GM18909 (cell line): ENCODE measurements at regions not wholly inside any gene's neighbourhood (a gene's known extent, or its start where the extent isn't known, plus 50 kb on each side); places are given as distances from the start of the nearest gene placed in this dataset.

Experiments used
- ATAC-seq: cut with Tn5 transposase; IDR thresholded peaks from one replicate; pipeline ENCODE4 v1.9.1; 2021; ENCODE audit warnings: mild to moderate bottlenecking; ENCODE audit not compliant: unreplicated experiment, poor library complexity

- ATAC-seq: no peak
Measured at GRCh38 chr3:31265646-31266428, 266.9 kb upstream of the STT3B start.

GRCh38 chr3:31268868-31269267, 263.9 kb upstream of the STT3B start:
- no peak for ATAC-seq

GRCh38 chr3:31270010-31270409, 262.7 kb upstream of the STT3B start:
- ATAC-seq: no peak

GRCh38 chr3:31274326-31275024, 258.2 kb upstream of the STT3B start:
- ATAC-seq: no peak

- no peak for ATAC-seq
Measured at GRCh38 chr3:31275038-31275572, 257.6 kb upstream of the STT3B start.

- no peak for ATAC-seq
Measured at GRCh38 chr3:31275583-31275982, 257.1 kb upstream of the STT3B start.

GRCh38 chr3:31277582-31277981, 255.1 kb upstream of the STT3B start:
- ATAC-seq: no peak

GRCh38 chr3:31278532-31278931, 254.2 kb upstream of the STT3B start:
- ATAC-seq: no peak

- ATAC-seq: no peak
Measured at GRCh38 chr3:31284776-31285175, 247.9 kb upstream of the STT3B start.

- no peak for ATAC-seq
Measured at GRCh38 chr3:31285833-31286486, 246.8 kb upstream of the STT3B start.

GRCh38 chr3:31288224-31288623, 244.5 kb upstream of the STT3B start:
- no peak for ATAC-seq

- no peak for ATAC-seq
Measured at GRCh38 chr3:31288641-31289100, 244.1 kb upstream of the STT3B start.

GRCh38 chr3:31289584-31289983, 243.1 kb upstream of the STT3B start:
- no peak for ATAC-seq

GRCh38 chr3:31290046-31290445, 242.7 kb upstream of the STT3B start:
- ATAC-seq: no peak

GRCh38 chr3:31291818-31292217, 240.9 kb upstream of the STT3B start:
- no peak for ATAC-seq

- ATAC-seq: no peak
Measured at GRCh38 chr3:31294430-31295149, 238.1 kb upstream of the STT3B start.

- no peak for ATAC-seq
Measured at GRCh38 chr3:31295150-31295765, 237.5 kb upstream of the STT3B start.

- no peak for ATAC-seq
Measured at GRCh38 chr3:31297726-31298298, 234.9 kb upstream of the STT3B start.
